Stimulated activated CD4-positive, alpha-beta T cell treated with anti-CD3 and anti-CD28 coated beads, Interleukin-1b, Interleukin-23, amount 100 ng/mL, for 1 hour (primary cell): ENCODE measurements at regions not wholly inside any gene's neighbourhood (a gene's known extent, or its start where the extent isn't known, plus 50 kb on each side); places are given as distances from the start of the nearest gene placed in this dataset.

ENCODE experiments used
- DNase-seq, 2 donors: peaks; one replicate each; pipeline ENCODE4 v3.0.0-alpha.2; 2020; ENCODE audit warnings: low read depth in 2 of 2

- no peak for DNase-seq
These were observed 79.0 kb upstream of the JUN start for GRCh38 chr1:58862728-58863385.

- DNase-seq, result no peak
These were observed 80.8 kb upstream of the JUN start for GRCh38 chr1:58864654-58865053.

GRCh38 chr1:58866578-58866977, 82.7 kb upstream of the JUN start:
- DNase-seq, result no peak

- no peak for DNase-seq
These were observed 85.9 kb upstream of the JUN start for GRCh38 chr1:58869638-58870297.

- DNase-seq, result no peak
These were observed 86.4 kb upstream of the JUN start for GRCh38 chr1:58870298-58870676.

- DNase-seq, result no peak
These were observed 90.5 kb upstream of the JUN start for GRCh38 chr1:58874342-58874741.

- no peak for DNase-seq
These were observed 91.2 kb upstream of the JUN start for GRCh38 chr1:58874757-58875755.

GRCh38 chr1:58879464-58879863, 95.6 kb upstream of the JUN start:
- DNase-seq, result no peak

- no peak for DNase-seq
These were observed 96.7 kb upstream of the JUN start for GRCh38 chr1:58880592-58880991.

- no peak for DNase-seq
These were observed 97.7 kb upstream of the JUN start for GRCh38 chr1:58881471-58881994.

- no peak for DNase-seq
These were observed 98.6 kb upstream of the JUN start for GRCh38 chr1:58882322-58882948.

GRCh38 chr1:58883037-58883887, 99.4 kb upstream of the JUN start:
- no peak for DNase-seq

- DNase-seq, result no peak
These were observed 100.1 kb upstream of the JUN start for GRCh38 chr1:58883888-58884482.

GRCh38 chr1:58884706-58885661, 101.1 kb upstream of the JUN start:
- no peak for DNase-seq

GRCh38 chr1:58885998-58886397, 102.2 kb upstream of the JUN start:
- DNase-seq, result no peak

- DNase-seq, result no peak
These were observed 102.8 kb upstream of the JUN start for GRCh38 chr1:58886611-58887010.

- DNase-seq, result no peak
These were observed 103.2 kb upstream of the JUN start for GRCh38 chr1:58887059-58887458.

GRCh38 chr1:58888833-58889232, 105.0 kb upstream of the JUN start:
- no peak for DNase-seq

- DNase-seq, result no peak
These were observed 106.3 kb upstream of the JUN start for GRCh38 chr1:58890113-58890512.
